H7 (cell line): ENCODE measurements at regions not wholly inside any gene's neighbourhood (a gene's known extent, or its start where the extent isn't known, plus 50 kb on each side); places are given as distances from the start of the nearest gene placed in this dataset.
"Not testable (repeated sequence)": the region's sequence is repeated elsewhere in the genome, so short reads cannot be mapped to it uniquely, and the experiment has no call there.

Source experiments
- DNase-seq: peaks from one replicate; pipeline ENCODE4 v3.0.0; 2012
- H3K27me3 ChIP-seq: 2 replicates; pipeline ENCODE4 v1.6.0; 2011; ENCODE audit warnings: mild to moderate bottlenecking, low read length; ENCODE audit not compliant: control insufficient read depth, insufficient read depth
- H3K36me3 ChIP-seq: replicated peaks from 2 replicates; pipeline ENCODE4 v1.5.1; 2011; ENCODE audit warnings: low read length; ENCODE audit not compliant: control insufficient read depth, insufficient read depth
- H3K4me3 ChIP-seq: 2 replicates; pipeline ENCODE4 v1.5.1; 2011; ENCODE audit warnings: low read depth, mild to moderate bottlenecking, control low read depth, low read length, moderate library complexity; ENCODE audit not compliant: insufficient read depth

DNA sequence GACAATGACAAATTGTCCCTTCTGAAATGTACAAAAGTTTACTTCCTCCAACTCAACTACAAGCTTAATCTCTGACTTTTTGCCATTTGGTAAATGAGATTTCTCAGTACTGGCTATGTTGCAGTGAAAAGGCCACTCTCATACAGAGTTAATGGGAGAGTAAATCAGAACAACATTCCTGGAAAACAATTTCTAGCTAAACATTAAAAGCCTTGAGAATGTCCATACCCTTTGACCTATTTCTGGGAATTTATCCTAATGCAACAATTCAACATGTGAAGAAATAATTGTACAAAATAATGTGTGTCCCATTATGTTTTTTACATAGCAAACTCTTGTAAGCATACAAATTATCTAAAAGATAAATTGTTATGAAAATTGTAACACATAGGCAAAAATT, 56.3 kb upstream of the SPEF2 start:
- DNase-seq = no peak
- no peaks in the 10 kb centered on the region for H3K27me3 ChIP-seq
- H3K4me3 ChIP-seq = no peak overlapping the region
- no peaks in the 10 kb centered on the region for H3K36me3 ChIP-seq

DNA sequence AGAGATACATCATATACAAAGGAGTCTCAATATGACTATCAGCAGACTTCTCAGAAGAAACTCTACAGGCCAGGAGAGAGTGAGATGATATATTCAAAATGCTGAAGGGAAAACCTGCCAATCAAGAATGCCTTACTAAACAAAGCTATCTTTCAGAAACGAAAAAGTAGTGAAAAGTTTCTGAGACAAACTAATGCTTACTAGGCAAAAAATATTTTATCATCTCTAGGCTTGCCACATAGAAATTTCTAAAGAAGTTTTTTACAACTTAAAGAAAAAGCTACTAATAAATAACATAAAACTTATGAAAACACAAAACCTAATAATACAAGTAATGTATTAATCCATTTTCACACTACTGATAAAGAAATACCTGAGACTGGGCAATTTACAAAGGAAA, 59.9 kb upstream of the SPEF2 start:
- Histone ChIP-seq H3K4me3 (no peak overlapping the region), H3K36me3 (no peaks in the 10 kb centered on the region), H3K27me3 (no peaks in the 10 kb centered on the region)
- no peak for DNase-seq

DNA sequence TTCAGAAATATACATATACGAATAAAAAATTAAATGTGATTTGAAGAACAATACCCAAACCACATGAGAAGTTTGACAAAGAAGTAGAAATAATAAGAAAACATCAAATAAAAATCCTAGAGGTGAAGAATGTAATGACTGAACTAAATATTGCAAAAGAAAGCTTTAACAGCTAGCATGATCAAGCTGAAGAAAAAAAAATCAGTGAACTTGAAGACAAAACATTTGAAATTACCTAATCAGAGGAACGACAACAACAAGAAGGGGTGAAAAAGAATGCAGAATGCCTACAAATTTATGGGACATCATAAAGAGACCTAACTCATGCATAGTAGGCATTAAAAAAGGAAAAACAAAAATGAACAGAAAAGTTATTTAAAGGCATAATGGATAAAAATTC, 60.5 kb upstream of the SPEF2 start:
- Histone ChIP-seq H3K27me3 (no peaks in the 10 kb centered on the region), H3K36me3 (no peaks in the 10 kb centered on the region), H3K4me3 (no peak overlapping the region)
- no peak for DNase-seq

DNA sequence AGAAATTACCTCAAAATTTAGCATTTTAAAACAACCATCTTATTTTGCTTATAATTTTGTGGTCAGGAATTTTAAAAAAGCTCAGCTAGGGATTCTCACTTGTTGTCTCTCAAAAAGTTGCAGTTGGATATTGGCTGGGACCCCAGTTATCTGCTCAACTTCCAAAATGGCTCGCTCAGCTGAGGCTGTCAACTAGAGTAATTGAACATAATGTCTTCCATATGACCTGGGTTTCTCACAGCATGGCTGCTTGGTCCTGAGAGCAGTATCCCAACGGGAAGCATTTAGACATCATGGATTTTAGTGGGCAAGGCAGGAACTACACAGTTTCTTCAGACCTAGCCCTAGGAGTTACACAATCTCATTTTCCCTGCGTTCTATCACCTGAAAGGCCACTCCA, 63.6 kb upstream of the SPEF2 start:
- DNase-seq = no peak
- no peaks in the 10 kb centered on the region for H3K36me3 ChIP-seq
- H3K4me3 ChIP-seq = no peak overlapping the region
- H3K27me3 ChIP-seq = no peaks in the 10 kb centered on the region

DNA sequence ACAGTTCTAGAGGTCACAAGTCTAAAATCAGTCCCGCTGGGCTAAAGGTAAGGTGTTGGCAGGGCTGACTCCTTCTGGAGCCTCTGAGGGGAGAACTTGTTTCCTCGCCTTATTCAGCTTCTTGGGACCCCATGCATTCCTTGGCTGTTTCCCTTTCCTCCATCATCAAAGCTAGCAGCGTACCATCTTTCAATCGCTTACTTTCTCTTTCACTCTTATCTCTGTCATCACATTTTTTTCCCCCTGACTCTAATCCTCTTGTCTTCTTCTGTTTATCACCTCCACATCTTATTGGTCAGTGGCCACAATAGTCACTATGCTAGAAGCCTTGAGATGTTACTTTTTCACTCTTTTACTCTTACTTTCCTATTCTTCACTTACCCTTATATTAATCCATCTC, 72.5 kb upstream of the SPEF2 start:
- Histone ChIP-seq H3K27me3 (no peaks in the 10 kb centered on the region), H3K36me3 (no peaks in the 10 kb centered on the region), H3K4me3 (no peak overlapping the region)
- no peak for DNase-seq

DNA sequence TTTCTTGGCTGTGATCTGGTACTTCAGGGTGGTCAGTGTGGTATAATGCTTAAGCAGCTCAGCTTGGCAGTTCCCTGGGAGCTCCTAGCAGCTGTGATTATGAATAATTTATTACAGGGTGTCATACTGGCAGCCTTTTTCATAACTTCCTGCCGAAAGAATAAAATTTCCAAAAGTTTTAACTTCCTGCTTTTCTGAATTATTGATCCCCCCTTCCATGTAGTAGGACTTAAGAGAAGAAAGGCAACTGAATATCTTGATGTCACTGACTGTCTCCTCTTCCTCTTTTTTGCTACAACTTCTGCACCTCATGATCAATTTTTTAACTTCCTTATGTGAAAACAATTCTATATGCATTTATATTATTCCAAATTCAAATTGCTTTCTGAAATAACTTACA, 74.3 kb upstream of the SPEF2 start:
- H3K36me3 ChIP-seq = no peaks in the 10 kb centered on the region
- no peak for DNase-seq
- H3K27me3 ChIP-seq = no peaks in the 10 kb centered on the region
- H3K4me3 ChIP-seq = no peak overlapping the region

DNA sequence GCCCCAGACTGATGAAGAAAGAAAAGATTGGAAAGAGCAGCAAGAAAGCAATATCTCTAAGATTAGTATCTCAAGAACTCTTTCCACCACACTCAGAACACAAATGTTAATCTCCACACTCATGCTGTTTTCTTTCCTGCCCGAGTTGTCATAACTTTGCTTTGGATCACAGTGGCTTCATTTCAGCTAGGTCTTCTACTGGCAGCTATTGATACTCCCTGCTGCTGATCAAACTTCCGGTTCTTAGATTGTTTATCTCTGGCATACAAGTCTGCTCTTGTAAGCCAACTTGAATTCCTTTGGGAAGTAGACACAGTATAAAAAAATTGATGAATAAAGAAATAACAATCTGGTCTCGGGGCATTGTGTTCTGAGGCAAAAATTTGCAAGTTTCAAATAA, 77.7 kb upstream of the SPEF2 start:
- no peak overlapping the region for H3K4me3 ChIP-seq
- no peak for DNase-seq
- no peaks in the 10 kb centered on the region for H3K27me3 ChIP-seq
- H3K36me3 ChIP-seq = no peaks in the 10 kb centered on the region

DNA sequence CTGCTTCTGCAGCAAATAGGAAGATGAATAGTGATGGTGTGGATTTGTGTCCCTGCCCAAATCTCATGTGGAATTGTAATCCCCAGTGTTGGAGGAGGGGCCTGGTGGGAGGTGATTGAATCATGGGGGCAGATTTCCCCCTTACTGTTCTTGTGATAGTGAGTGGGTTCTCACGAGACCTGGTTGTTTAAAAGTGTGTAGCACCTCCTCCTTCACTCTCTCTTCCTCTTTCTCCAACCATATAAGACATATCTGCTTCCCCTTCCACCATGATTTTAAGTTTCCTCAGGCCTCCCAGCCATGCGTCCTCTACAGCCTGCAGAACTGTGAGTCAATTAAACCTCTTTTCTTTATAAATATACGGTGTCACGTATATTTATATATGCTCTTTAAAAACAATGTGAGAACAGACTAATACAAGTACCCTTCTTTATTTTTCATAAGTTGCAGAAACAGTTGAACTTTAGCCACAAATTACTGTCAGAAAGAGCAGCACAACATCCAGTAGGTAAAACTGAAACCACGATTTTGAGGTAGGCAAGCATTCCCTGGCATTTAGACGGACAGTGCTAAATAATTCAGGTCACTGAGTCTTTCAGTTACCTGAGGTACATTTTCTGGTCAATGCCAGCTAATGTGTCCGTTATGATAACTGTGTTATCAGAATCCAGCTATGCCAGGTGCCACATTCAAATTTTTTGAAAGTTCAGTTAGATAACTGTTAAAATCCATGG, 79.3 kb upstream of the SPEF2 start:
- no peaks in the 10 kb centered on the region for H3K36me3 ChIP-seq
- no peaks in the 10 kb centered on the region for H3K27me3 ChIP-seq
- no peak overlapping the region for H3K4me3 ChIP-seq
- DNase-seq = no peak

DNA sequence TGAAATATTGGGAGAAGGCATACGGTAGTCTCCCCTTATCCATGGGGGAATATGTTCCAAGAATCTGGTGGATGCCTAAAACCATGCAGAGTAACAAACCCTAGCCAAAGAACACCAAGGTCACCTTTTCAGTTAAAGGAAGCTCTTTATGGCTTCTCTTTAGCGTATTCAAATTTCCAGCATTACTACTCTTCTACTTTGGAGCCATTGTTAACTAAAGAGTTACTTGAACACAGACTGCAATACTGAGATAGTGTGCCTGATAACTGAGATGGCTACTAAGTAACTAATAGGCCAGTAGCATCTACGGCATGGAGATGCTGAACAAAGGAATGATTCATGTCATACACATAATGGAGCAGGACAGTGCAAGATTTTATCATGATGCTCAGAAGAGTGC, 84.5 kb upstream of the SPEF2 start:
- DNase-seq = no peak
- H3K36me3 ChIP-seq = no peaks in the 10 kb centered on the region

DNA sequence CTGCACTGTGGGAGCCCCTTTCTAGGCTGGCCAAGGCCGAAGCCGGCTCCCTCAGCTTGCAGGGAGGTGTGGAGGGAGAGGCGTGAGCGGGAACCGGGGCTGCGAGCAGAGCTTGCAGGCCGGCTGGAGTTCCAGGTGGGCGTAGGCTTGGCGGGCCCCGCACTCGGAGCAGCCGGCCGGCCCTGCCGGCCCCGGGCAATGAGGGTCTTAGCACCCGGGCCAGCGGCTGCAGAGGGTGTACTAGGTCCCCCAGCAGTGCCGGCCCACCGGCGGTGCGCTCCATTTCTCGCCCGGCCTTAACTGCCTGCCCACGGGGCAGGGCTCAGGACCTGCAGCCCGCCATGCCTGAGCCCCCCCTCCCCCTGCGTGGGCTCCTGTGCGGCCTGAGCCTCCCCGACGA, 86.1 kb upstream of the SPEF2 start:
- not testable (repeated sequence) for H3K27me3 ChIP-seq, H3K36me3 ChIP-seq, DNase-seq, H3K4me3 ChIP-seq

More for the DNA sequence above, 84.5 kb upstream of the SPEF2 start:
- no peaks in the 10 kb centered on the region for H3K27me3 ChIP-seq
- H3K4me3 ChIP-seq = no peak overlapping the region

DNA sequence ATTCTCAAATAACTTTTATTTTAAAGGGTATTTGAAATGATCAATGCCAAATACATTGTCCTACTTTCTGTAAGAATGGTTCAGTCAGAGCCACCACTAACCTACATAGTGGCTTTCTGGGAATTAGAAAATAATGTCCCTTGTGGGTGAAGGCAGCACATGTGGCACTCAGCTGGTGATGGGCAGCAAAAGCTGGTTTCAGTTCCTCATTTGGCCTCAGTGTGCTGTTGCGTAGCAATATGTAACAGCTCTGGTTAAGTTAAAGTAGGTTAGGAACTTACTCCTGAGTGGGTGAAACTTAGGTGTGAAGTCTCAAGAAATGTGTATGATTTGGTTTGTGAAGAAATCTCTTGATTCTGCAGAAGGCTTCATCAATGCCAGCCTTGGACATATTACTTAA, 99.6 kb upstream of the SPEF2 start:
- Histone ChIP-seq H3K4me3 (no peak overlapping the region), H3K27me3 (no peaks in the 10 kb centered on the region), H3K36me3 (no peaks in the 10 kb centered on the region)
- DNase-seq = no peak

DNA sequence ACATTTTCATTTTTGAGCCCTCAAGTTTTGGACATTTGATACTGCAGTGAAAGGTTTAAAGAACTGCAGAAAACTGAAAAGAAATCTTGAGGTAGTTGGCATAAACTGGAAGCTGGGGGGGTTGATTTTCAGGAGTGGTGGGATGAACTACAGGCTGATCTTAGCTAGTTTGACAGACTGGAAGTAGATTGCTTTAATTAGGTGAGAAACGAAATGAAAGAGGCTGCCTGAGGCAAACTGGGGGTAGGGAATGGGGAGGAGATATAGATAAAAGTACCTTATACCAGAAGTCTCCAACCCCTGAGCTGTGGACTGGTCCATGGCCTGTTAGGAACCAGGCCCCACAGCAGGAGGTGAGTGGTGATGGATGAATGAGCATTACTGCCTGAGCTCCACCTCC, 101.4 kb upstream of the SPEF2 start:
- Histone ChIP-seq H3K4me3 (no peak overlapping the region), H3K36me3 (no peaks in the 10 kb centered on the region), H3K27me3 (no peaks in the 10 kb centered on the region)
- no peak for DNase-seq

DNA sequence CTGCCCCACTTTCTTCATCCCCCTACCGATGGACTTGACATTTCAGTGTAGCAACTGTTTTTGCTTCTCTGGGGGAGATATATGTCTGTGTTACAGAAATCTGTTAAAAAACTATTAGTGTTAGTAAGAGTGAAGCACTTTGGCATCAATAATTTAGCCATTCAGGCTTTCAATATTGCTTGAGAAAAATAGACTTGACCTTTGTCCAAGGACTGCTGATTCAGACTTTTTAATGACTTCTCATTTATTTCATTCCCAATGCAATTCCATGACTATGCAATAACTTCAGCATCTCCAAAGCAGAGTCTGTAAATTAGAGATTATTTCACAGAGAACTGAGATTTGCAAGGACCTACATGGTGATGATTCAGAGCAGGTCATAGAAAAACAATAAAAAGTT, 104.1 kb upstream of the SPEF2 start:
- no peak for DNase-seq
- H3K36me3 ChIP-seq = no peaks in the 10 kb centered on the region
- no peaks in the 10 kb centered on the region for H3K27me3 ChIP-seq
- H3K4me3 ChIP-seq = no peak overlapping the region

DNA sequence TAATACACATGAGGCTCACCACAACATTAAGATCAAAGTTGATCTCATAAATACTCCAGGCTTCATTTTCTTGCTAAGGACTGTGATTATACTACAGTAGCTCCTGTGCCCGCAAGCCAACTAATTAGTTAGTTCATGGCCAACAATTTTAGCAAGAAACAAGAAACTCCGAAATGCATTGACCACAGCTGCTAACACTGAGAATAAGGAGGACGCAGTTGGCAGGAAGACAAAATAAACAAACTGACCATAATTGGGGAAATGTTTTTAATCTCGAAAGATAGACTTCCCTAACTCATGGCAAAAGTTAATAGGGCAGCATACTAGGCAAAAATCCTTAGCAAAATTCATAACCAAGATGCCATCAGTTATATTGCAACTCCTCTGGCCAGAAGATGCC, 115.5 kb upstream of the SPEF2 start:
- Histone ChIP-seq H3K27me3 (no peaks in the 10 kb centered on the region), H3K36me3 (no peaks in the 10 kb centered on the region), H3K4me3 (no peak overlapping the region)
- no peak for DNase-seq

DNA sequence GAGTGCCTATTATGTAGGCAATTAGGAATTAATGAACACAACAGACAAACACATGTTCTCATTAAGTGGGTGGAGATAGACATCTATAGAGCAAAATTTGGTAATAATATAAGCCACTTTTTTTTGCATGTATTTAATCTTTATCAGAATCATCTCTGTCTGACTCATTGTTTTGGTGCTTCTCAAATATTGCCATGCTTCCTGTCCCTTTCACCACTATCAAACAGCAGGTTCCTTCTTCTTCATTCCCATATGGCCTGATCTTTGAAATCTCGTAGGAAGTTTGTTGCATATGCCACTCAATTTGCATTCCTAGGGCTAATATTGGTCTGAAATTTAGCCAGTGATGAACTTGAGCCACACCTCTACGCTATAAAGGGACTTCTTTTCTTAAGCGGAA, 128.9 kb upstream of the SPEF2 start:
- Histone ChIP-seq H3K36me3 (no peaks in the 10 kb centered on the region), H3K4me3 (no peak overlapping the region), H3K27me3 (no peaks in the 10 kb centered on the region)
- no peak for DNase-seq

DNA sequence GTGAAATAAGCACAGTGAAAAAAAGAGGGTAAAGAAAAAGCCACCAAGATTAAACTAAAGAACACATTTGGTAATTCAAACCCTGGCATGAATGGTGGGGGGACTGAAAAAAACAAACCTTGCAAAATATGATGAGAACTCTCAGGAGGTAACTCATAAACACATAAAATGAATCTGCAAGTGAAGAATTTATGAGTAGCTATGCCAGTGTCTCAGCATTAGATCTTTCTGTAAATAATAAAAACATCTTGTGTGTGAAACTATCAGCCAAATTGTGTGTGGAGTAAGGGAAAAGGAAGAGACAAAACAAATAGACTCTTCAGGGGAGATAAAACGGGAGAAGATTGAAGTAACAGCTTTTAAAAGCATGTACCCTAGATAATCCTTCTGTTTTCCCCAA, 129.6 kb upstream of the SPEF2 start:
- no peaks in the 10 kb centered on the region for H3K27me3 ChIP-seq
- H3K36me3 ChIP-seq = no peaks in the 10 kb centered on the region
- H3K4me3 ChIP-seq = no peak overlapping the region
- no peak for DNase-seq
